GM18909 (cell line): ENCODE measurements at regions not wholly inside any gene's neighbourhood (a gene's known extent, or its start where the extent isn't known, plus 50 kb on each side); places are given as distances from the start of the nearest gene placed in this dataset.

Experiments
- ATAC-seq: cut with Tn5 transposase; IDR thresholded peaks from one replicate; pipeline ENCODE4 v1.9.1; 2021; ENCODE audit warnings: mild to moderate bottlenecking; ENCODE audit not compliant: unreplicated experiment, poor library complexity

GRCh38 chr3:23094890-23095462 lies 108.2 kb upstream of the UBE2E2 start:
- ATAC-seq, result no peak

GRCh38 chr3:23096041-23096440 lies 107.1 kb upstream of the UBE2E2 start:
- no peak for ATAC-seq

- ATAC-seq, result no peak
Measured at GRCh38 chr3:23099021-23099420, 104.1 kb upstream of the UBE2E2 start.

GRCh38 chr3:23099677-23100076 lies 103.5 kb upstream of the UBE2E2 start:
- ATAC-seq, result no peak

- no peak for ATAC-seq
Measured at GRCh38 chr3:23100106-23100505, 103.0 kb upstream of the UBE2E2 start.

GRCh38 chr3:23103764-23104163 lies 99.4 kb upstream of the UBE2E2 start:
- no peak for ATAC-seq

GRCh38 chr3:23105048-23105447 lies 98.1 kb upstream of the UBE2E2 start:
- no peak for ATAC-seq

- ATAC-seq, result no peak
Measured at GRCh38 chr3:23106666-23107065, 96.5 kb upstream of the UBE2E2 start.

- no peak for ATAC-seq
Measured at GRCh38 chr3:23107221-23107620, 95.9 kb upstream of the UBE2E2 start.

GRCh38 chr3:23108451-23109057 lies 94.6 kb upstream of the UBE2E2 start:
- ATAC-seq, result no peak

GRCh38 chr3:23111286-23111685 lies 91.8 kb upstream of the UBE2E2 start:
- ATAC-seq, result no peak

GRCh38 chr3:23111797-23112196 lies 91.3 kb upstream of the UBE2E2 start:
- no peak for ATAC-seq

GRCh38 chr3:23112491-23112890 lies 90.6 kb upstream of the UBE2E2 start:
- no peak for ATAC-seq

GRCh38 chr3:23113455-23114171 lies 89.5 kb upstream of the UBE2E2 start:
- no peak for ATAC-seq

- ATAC-seq, result no peak
Measured at GRCh38 chr3:23114432-23114831, 88.7 kb upstream of the UBE2E2 start.

GRCh38 chr3:23115171-23115877 lies 87.8 kb upstream of the UBE2E2 start:
- no peak for ATAC-seq

- ATAC-seq, result no peak
Measured at GRCh38 chr3:23116081-23116837, 86.9 kb upstream of the UBE2E2 start.

- no peak for ATAC-seq
Measured at GRCh38 chr3:23117856-23118255, 85.3 kb upstream of the UBE2E2 start.

- ATAC-seq, result no peak
Measured at GRCh38 chr3:23127196-23127595, 75.9 kb upstream of the UBE2E2 start.

- ATAC-seq, result no peak
Measured at GRCh38 chr3:23128655-23129054, 74.5 kb upstream of the UBE2E2 start.

- ATAC-seq, result no peak
Measured at GRCh38 chr3:23129117-23129516, 74.0 kb upstream of the UBE2E2 start.
